SK-N-SH treated with all-trans-retinoic acid at 6 μM for 48 hours (cell line): ENCODE measurements at regions not wholly inside any gene's neighbourhood (a gene's known extent, or its start where the extent isn't known, plus 50 kb on each side); places are given as distances from the start of the nearest gene placed in this dataset.

Experiments
- ARNTL ChIP-seq: fragments of 450-650 bp; formaldehyde crosslinking; IDR thresholded peaks from 2 replicates; pipeline ENCODE4 v1.5.0; 2020; ENCODE audit warnings: low read depth, mild to moderate bottlenecking, moderate library complexity, borderline replicate concordance
- ZNF70 ChIP-seq: fragments of 450-650 bp; formaldehyde crosslinking; IDR thresholded peaks from 2 replicates; pipeline ENCODE4 v1.5.0; 2020; ENCODE audit warnings: mild to moderate bottlenecking, moderate library complexity
- TF ChIP-seq, protein P1 (sequence below): fragments of 250-450 bp; sonication (Bioruptor Pico); IDR thresholded peaks from 2 replicates; pipeline ENCODE4 v1.8.0; 2020; ENCODE audit warnings: mild to moderate bottlenecking, moderate library complexity, borderline replicate concordance

DNA sequence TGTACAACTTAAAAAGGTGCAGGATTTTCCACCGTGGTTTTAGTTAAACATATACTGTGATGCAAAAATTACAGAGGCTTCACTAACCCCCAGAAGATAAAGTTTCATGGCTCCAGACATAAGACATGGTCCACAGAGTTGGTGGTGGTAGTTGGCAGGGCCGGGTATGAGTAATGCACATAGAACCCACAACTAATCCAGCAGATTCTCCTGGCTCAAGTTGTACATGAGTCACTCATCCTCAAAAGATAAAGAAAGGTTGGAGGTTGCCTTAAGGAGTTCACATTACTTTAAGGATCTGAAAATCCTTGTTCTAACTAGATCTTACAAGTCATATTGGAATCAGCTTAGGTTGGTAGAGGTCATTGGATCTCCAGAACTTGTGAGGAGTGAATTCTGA, 98.3 kb upstream of the ZBTB20 start:
- TF ChIP-seq, protein P1, sequence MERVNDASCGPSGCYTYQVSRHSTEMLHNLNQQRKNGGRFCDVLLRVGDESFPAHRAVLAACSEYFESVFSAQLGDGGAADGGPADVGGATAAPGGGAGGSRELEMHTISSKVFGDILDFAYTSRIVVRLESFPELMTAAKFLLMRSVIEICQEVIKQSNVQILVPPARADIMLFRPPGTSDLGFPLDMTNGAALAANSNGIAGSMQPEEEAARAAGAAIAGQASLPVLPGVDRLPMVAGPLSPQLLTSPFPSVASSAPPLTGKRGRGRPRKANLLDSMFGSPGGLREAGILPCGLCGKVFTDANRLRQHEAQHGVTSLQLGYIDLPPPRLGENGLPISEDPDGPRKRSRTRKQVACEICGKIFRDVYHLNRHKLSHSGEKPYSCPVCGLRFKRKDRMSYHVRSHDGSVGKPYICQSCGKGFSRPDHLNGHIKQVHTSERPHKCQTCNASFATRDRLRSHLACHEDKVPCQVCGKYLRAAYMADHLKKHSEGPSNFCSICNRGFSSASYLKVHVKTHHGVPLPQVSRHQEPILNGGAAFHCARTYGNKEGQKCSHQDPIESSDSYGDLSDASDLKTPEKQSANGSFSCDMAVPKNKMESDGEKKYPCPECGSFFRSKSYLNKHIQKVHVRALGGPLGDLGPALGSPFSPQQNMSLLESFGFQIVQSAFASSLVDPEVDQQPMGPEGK (CRISPR knock-in tag) = no peak
- TF ChIP-seq ARNTL (CRISPR knock-in tag) (no peak), ZNF70 (CRISPR knock-in tag) (no peak)
